Left kidney (tissue), 1 donor: ENCODE measurements at regions not wholly inside any gene's neighbourhood (a gene's known extent, or its start where the extent isn't known, plus 50 kb on each side); places are given as distances from the start of the nearest gene placed in this dataset.
"Not testable (repeated sequence)": the region's sequence is repeated elsewhere in the genome, so short reads cannot be mapped to it uniquely, and the experiment has no call there.

ENCODE experiments used
- DNase-seq: peaks from one replicate; pipeline ENCODE4 v3.0.0-alpha.2; 2013

GRCh38 chr12:76292891-76293290, 55.3 kb downstream of the BBS10 start:
- DNase-seq: not testable (repeated sequence)

GRCh38 chr12:76292305-76292704, 55.9 kb downstream of the BBS10 start:
- DNase-seq: not testable (repeated sequence)

- no peak for DNase-seq
Observed at GRCh38 chr12:76290963-76291859, 57.0 kb downstream of the BBS10 start.

- DNase-seq: no peak
Observed at GRCh38 chr12:76288218-76288617, 60.0 kb downstream of the BBS10 start.

- DNase-seq: peak; percentile 6
Observed at GRCh38 chr12:76284816-76285750, 63.1 kb downstream of the BBS10 start.

- DNase-seq: no peak
Observed at GRCh38 chr12:76282744-76283143, 65.5 kb downstream of the BBS10 start.

GRCh38 chr12:76277480-76277879, 70.7 kb downstream of the BBS10 start:
- no peak for DNase-seq

- DNase-seq: no peak
Observed at GRCh38 chr12:76276499-76277151, 71.6 kb downstream of the BBS10 start.

DNA sequence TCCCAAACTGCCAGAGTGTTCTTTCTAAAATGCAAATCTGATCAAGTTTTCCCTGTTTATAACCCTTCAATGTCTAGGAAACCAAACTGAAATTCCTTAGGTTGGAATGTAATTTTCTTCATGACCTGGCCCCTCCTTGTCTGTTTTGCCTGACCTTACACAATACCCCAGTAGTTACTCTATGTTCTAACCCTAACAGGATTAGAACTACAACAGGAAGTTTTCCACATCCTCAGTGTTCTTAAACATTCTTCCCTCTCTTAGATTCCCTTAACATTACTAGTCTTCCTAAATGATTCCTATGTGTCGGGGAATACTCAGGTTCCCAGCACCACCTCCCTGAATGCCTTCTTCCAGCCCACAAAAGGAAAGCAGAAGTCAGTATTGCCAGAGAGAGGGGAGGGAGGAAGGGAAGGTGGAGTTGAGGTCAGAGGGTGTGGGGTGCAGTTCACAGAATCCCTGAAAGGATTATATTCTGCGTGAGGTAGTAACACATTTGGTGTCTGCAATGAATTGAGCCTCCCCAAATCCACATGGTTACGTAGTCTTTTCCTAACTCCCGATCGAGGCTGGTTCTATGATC, 72.6 kb downstream of the BBS10 start:
- no peak for DNase-seq

DNA sequence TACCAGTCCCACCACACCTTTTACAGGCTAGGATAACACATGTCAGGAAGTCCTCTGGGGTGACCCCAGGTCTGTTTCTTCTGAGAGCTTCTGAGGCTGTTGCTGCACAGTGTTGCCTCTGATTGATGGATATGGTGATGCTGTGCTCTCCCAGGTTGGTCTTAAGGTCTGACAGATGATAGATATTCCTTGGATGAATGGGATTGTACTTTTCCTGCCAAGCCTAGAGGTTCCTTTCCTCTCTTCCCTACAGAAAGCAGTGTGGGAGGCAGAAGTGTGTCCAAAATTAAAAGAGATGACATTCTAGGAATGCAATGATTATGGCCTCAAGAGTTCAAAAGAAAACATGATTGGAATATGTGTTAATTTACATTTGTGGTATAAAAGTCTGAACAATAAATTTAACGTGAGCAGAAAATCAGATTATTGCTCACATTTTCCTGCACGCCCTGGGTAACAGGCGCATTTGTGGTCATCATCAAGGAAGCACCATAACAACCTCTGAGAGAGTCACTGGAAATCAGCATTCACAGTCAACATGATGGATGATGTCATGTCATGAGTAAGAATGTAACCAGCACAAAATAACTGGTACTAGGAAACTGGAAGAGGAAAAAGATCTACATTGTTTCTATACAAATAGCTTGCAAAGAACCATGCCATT, 73.7 kb downstream of the BBS10 start:
- no peak for DNase-seq

- DNase-seq: no peak
Observed at GRCh38 chr12:76272287-76272686, 75.9 kb downstream of the BBS10 start.

DNA sequence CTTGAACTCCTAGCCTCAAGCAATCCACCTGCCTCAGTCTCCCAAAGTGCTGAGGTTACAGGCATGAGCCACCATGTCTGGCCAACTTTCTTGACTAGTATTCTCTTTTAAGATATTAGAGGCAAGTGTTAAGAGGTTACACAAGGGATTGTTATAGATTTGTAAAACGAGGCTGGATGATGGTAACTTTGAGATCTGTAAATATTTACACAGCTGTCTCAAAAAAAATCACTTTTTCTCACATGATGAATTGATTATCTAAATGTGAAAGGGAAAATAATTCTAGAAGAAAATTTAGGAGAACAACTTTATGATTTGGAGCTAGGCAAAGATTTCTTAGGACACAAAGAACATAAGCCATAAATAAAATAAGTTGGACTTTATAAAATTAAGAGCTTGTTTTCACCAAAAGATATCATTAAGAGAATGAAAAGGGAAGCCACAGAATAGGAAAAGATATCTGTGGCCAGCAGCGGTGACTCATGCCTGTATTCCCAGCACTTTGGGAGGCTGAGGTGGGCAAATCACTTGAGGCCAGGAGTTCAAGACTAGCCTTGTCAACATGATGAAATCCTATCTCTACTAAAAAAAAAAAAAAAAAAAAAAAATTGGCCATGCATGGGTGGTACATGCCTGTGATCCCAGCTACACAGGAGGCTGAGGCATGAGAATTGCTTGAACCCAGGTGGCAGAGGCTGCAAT, 77.4 kb downstream of the BBS10 start:
- no peak for DNase-seq

GRCh38 chr12:76268267-76268666, 79.9 kb downstream of the BBS10 start:
- DNase-seq: no peak

GRCh38 chr12:76266797-76267196, 81.4 kb downstream of the BBS10 start:
- DNase-seq: no peak

GRCh38 chr12:76265424-76266180, 82.6 kb downstream of the BBS10 start:
- DNase-seq: no peak

GRCh38 chr12:76264611-76265012, 83.6 kb downstream of the BBS10 start:
- DNase-seq: no peak

GRCh38 chr12:76263696-76264095, 84.5 kb downstream of the BBS10 start:
- DNase-seq: no peak

DNA sequence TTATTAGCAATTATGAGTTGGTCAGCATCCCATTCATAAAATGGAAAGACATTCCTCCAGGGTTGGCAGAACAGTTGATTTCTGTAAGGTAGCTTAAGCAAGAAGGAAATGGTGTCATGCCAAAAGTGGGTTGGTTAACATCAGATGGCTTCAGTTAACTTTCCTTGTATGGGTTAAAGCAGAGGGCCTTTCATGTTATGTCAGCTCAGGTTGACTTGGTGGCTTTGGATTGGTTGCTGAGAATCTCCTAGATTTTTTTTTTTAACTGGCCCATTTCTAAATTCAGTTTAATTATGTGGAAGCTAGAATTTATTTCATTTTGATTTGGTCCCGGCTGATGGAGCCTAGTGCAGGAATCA, 87.8 kb downstream of the BBS10 start:
- DNase-seq: no peak

DNA sequence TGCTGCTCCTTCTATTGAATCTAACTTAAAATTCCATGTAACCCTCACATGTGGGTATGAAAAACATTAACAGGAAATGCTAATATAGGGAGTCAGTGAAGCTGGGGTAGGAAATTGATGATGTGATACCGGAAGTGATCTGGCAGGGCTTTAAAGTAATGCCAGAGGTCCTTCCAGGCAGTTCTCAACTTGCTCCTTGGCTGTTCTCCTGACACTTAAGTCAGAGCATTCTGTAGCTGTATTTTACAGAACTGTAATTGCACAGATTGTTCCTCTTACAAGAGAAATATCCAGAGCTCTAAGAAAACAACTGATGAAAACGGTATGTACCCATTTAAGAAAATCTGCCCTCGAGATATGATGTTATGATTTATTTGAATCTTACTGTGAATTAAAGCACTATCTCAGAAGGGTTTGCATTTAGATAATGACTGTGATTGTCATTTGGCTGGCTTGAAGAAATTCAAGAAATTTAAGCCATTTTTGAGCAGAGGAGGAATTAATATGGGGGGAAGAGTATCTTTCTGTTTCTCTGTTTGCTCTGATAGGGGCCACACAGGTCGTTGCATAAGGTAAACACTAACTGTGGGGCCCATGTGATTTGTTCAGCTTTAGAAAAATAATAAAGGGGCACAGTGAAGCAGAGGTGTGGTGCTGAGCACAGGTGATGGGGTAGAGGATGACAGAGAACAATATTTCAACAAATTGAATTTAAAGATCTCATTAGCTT, 88.4 kb downstream of the BBS10 start:
- peak; percentile 3 for DNase-seq
